Suppressor macrophage treated with lipopolysaccharide for 4 hours (primary cell): ENCODE measurements at regions not wholly inside any gene's neighbourhood (a gene's known extent, or its start where the extent isn't known, plus 50 kb on each side); places are given as distances from the start of the nearest gene placed in this dataset.

Experiments used
- DNase-seq: peaks from one replicate; pipeline ENCODE4 v3.0.0-alpha.2; 2020

DNA sequence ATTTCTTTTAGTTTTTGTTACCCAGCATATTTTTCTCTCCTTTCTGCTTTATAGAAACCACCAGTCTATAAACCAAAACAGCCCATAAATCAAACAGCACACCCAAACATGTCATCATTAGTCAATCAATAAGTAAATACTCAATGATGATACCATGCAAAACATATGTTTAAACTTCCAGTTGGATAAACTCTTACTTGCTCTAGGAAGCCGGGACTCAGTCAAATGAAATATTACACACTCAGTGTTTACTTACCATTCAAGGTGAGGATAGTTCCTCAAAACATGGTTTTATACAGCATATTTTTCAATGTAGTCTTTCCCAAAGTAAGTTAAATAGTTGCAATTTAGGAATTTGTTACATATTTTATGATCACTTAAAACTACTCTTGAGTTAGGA, 343.6 kb upstream of the NXPH2 start:
- DNase-seq: no peak

GRCh38 chr2:139122711-139123158, 342.5 kb upstream of the NXPH2 start:
- peak; percentile 1 for DNase-seq

DNA sequence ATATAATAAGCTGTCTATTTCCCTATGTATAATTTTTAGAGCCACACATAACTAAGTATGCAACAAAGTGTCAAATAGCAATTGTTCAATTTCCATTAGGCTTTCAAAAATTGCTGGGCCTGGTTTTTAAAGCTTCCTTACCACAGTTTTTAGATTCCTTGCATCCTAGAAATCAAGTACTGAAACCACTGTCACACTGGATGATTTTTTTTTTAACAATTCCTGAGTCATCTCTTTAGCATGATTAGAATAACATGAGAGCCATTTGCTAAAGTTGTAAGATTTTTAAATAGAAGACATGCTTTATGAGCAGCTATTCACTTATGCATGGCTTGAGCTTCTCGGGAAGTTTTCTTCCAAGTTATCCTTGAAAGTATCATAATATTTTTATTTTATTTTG, 319.5 kb upstream of the NXPH2 start:
- DNase-seq: no peak

DNA sequence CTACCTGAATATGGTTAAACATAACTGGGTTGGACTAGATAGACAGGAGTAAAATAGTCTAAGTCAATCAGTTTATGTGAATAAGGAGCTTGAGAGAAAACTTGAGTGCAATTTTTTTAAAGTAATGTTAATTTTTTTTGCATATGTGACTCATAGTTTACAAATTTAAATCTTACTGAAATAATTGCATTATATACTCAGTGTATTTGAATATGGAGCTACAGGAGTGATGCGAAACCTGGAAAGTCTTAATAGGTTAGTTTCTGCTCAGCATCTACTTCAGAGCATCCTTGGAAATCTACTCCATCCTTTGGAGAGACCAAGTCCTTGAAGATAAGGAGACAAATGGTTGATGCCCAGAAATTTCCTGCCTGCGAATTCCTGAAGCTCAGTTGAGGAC, 318.8 kb upstream of the NXPH2 start:
- DNase-seq: no peak

GRCh38 chr2:139083121-139083520, 302.9 kb upstream of the NXPH2 start:
- no peak for DNase-seq

- no peak for DNase-seq
Measured at GRCh38 chr2:139080244-139080643, 300.1 kb upstream of the NXPH2 start.

DNA sequence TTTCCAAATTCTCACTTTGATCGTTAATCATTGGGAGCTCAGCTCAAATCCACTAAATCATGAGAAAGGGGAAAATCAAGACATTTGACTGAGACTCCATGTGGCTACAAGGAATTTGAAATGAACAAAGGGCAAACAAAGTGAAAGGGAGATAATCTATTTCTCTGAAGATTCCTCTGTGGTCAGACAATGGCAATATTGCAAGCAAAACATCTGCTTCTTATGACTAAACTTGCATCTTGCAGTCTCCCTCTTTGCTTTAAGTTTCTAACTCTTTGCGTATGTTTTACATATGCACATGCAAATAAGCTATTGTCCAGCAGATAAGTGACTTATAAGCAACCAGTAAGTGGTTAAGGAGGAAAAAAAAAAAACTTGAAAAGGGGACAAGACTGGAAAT, 299.1 kb upstream of the NXPH2 start:
- DNase-seq: no peak

DNA sequence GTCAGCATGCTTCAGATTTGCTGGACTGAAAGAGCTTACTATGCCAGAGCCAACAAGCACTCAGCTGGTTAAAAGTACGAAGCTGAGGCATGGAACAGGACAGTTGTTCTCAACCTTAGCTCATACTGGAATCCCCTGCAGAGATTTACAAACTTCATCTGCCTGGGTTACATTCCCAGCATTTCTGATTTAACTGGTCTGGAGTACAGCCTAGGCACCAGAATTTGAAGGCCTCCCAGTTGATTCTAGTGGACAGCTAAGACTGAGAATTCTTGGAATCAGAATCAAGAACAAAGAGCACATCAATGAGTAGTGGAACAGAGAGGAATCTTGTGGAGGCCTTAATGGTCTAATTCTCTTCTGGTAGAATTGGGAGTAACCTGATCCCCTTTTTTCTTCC, 298.2 kb upstream of the NXPH2 start:
- no peak for DNase-seq

GRCh38 chr2:139077099-139077737, 297.0 kb upstream of the NXPH2 start:
- DNase-seq: no peak

GRCh38 chr2:139067874-139068273, 287.7 kb upstream of the NXPH2 start:
- no peak for DNase-seq

DNA sequence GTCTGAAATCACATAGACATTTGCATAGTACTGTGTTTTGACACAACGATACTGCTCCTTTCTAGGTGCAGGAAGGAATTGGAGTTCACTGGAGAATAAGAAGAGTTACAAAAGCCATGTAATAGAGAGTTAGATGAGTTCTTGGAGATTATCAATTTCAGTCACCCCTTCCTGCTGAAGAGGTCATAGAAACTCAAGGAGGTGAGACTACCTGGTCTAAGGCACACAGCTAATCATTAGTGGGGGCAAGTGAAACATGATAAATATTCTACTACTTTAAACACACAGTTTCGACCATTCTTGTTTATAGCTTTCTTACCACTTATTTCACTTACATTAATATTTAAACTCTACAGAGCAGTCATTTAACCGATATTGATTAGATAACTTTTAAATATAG, 286.9 kb upstream of the NXPH2 start:
- DNase-seq: no peak

DNA sequence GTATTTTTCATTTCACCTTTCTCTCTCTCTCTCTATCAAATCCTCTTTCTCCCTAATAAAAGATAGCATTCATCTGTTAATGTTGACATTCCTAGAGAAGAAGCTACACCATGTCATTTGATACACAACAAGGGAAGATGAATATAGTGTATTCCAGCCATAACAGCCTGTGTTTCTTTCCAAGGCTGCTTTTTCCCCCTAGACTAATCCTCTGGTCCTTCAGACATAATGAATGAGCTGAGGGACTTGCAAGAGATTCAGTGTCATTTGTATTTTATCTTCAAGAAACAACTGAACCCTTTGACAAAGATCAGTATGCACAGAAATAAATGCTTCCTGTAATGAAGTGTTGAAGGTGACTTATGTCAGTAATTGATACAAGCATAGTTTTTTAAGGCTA, 284.0 kb upstream of the NXPH2 start:
- no peak for DNase-seq

DNA sequence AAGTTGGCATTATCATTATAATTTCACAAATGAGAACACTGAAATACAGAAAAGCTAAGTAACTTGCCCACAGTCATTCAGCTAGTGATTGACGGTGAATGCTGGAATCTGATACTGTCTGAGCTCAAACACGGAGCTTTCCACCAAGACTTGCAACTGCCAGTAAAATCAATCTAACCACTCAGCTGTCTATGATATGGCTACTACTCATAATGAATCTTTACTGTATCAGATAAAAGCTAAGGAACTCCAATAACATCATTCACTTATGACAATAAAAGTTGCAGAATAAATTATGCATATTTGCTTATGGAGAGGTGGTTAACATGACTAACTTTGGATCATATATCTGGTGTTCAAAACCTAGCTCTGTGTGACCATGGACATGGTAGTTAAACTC, 279.4 kb upstream of the NXPH2 start:
- no peak for DNase-seq

- DNase-seq: no peak
Measured at GRCh38 chr2:139055202-139055601, 275.0 kb upstream of the NXPH2 start.

GRCh38 chr2:139048017-139048416, 267.8 kb upstream of the NXPH2 start:
- DNase-seq: no peak

GRCh38 chr2:139045524-139045923, 265.3 kb upstream of the NXPH2 start:
- no peak for DNase-seq

DNA sequence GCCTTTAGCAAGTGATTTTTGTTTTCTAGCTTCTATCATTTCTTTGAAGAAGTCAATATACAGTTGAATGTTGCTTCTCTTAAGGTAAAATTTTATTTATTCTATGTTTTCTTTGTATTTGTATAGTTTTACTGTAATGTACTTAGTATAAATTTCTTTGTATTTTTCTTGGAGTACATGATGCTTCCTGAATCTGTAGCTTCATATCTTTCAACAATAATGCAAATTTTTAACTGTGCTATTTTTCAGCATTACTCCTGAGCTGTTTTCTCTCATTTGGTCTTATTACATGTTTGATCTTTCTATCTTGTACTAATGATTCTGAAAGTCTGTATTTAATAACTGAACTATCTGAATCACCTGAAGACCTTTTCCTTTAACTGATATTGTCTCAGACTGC, 253.9 kb upstream of the NXPH2 start:
- no peak for DNase-seq

DNA sequence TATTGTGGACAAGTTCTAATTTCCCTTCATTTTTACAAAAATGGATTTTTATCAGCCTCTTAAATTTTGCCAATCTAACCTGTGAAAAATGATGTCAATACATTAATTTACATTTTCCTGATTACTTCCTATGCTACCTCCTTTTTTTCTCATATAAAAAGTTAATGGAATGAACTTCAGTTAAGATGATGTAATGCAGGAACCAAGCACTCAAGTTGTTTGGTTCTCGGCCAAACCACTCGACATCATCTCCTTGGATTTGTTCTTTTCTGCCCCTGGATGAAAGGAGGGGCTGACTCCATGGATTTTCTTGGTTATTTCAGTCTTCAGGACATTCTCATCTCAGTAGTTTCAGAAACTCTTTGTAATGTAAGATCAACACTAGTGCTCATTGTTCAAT, 253.1 kb upstream of the NXPH2 start:
- no peak for DNase-seq

DNA sequence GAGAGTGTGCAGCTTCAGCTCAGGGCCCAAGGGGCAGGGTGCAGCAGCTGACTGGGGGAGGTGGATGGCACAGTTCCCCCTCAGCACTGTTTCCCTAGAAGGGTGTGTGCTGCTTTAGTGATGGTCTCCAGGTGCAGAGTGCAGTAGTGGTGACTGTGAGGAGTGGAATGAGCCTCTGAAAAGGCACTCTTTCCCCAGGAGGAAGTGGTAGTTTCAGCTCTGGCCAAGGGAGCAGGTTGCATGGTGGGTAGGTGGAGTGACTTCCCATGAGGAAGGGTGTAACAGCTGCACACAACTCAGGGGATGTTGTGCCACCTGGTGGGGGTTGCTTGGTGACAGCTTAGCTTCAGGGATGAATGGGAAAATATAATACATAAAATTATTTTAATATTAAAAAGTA, 251.5 kb upstream of the NXPH2 start:
- no peak for DNase-seq

GRCh38 chr2:139020287-139020686, 240.1 kb upstream of the NXPH2 start:
- DNase-seq: no peak

- no peak for DNase-seq
Measured at GRCh38 chr2:139018252-139018651, 238.1 kb upstream of the NXPH2 start.

DNA sequence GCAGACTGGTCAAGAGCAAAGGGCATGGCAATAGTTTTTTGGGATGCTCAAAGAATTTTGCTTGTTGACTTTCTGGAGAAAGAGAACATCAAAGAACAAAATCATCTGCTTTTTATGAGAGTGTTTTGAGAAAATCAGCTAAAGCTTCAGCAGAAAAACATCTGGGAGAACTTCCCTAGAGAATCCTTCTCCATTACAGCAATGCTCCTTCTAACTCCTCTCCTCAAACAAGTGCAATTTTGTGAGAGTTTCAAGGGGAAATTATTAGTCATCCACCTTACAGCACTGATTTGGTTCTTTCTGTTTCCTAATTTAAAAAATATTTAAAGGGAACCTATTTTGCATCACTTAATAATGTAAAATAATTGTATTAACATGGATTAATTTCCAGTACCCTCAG, 226.9 kb upstream of the NXPH2 start:
- no peak for DNase-seq

DNA sequence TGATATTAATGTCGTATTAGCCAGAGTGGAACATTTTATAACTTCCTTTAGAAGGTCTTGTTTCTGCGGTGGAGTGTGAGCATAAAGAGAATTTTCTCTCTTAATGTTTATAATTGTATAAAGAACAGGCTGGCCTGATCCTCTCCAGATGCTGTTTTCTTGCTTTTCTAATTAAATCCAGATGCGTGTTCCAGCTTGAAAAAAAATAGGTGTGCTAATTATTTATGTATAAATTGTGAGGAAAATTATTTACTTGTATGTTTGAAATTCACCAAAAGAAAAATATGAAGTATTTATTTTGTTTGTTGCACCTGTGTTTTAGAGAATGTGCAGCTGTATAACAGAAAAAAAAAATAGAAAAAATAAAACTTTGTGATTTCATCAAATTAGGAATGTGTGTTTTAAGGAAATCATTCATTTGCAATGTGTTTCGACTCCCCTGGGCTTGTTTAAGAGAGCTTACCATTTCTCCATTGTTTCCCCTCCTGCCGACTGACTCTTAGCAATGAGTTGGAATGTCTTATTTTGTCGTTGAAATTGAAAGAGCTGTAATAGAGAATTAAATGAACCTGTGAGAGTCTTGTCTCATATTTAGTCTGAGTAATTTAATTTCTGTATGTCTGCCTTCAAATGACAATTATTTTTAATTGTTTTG, 220.1 kb upstream of the NXPH2 start:
- no peak for DNase-seq

- no peak for DNase-seq
Measured at GRCh38 chr2:138997856-138998517, 217.8 kb upstream of the NXPH2 start.

DNA sequence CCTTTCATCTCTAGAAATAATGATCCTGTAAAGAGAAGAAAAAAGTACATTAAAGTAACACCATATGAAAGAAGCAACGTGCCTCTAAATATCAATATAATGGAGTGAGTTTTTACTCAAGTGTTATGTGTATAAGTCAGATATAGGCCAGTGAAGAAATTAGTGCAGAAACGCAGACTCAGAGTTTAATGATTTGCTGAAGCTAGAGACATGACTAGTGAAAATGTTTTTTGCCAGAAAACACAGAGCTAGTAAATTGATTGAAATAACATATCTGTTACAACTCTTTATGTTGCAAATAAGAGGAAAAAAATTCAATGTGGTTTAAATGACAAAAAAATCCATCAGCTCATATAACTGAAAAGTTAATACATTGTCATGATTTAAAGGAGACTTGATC, 217.2 kb upstream of the NXPH2 start:
- no peak for DNase-seq
